GM18499 (cell line): ENCODE measurements at regions not wholly inside any gene's neighbourhood (a gene's known extent, or its start where the extent isn't known, plus 50 kb on each side); places are given as distances from the start of the nearest gene placed in this dataset.
"Not testable (repeated sequence)": the region's sequence is repeated elsewhere in the genome, so short reads cannot be mapped to it uniquely, and the experiment has no call there.

Experiments used
- ATAC-seq: cut with Tn5 transposase; IDR thresholded peaks from one replicate; pipeline ENCODE4 v1.9.1; 2021; ENCODE audit warnings: moderate number of reproducible peaks; ENCODE audit not compliant: insufficient read depth, unreplicated experiment

- no peak for ATAC-seq
Measured at GRCh38 chr5:109630093-109630492, 59.6 kb upstream of the MAN2A1 start.

GRCh38 chr5:109628591-109628990 is 61.1 kb upstream of the MAN2A1 start:
- no peak for ATAC-seq

GRCh38 chr5:109621266-109621665 is 68.5 kb upstream of the MAN2A1 start:
- not testable (repeated sequence) for ATAC-seq

- no peak for ATAC-seq
Measured at GRCh38 chr5:109620651-109621050, 69.1 kb upstream of the MAN2A1 start.

GRCh38 chr5:109619606-109620005 is 70.1 kb upstream of the MAN2A1 start:
- ATAC-seq: no peak

- ATAC-seq: no peak
Measured at GRCh38 chr5:109619021-109619460, 70.7 kb upstream of the MAN2A1 start.

- no peak for ATAC-seq
Measured at GRCh38 chr5:109614981-109615380, 74.7 kb upstream of the MAN2A1 start.

- ATAC-seq: no peak
Measured at GRCh38 chr5:109614301-109614700, 75.4 kb upstream of the MAN2A1 start.

- ATAC-seq: no peak
Measured at GRCh38 chr5:109612278-109612905, 77.3 kb upstream of the MAN2A1 start.

GRCh38 chr5:109611505-109611904 is 78.2 kb upstream of the MAN2A1 start:
- ATAC-seq: no peak

GRCh38 chr5:109611061-109611460 is 78.7 kb upstream of the MAN2A1 start:
- ATAC-seq: no peak

GRCh38 chr5:109610581-109610980 is 79.1 kb upstream of the MAN2A1 start:
- no peak for ATAC-seq

GRCh38 chr5:109605207-109605730 is 84.5 kb upstream of the MAN2A1 start:
- no peak for ATAC-seq

- no peak for ATAC-seq
Measured at GRCh38 chr5:109604758-109605157, 85.0 kb upstream of the MAN2A1 start.

GRCh38 chr5:109601736-109602135 is 88.0 kb upstream of the MAN2A1 start:
- ATAC-seq: no peak

GRCh38 chr5:109597893-109598292 is 91.8 kb upstream of the MAN2A1 start:
- ATAC-seq: no peak

- ATAC-seq: no peak
Measured at GRCh38 chr5:109594217-109594616, 95.5 kb upstream of the MAN2A1 start.

- no peak for ATAC-seq
Measured at GRCh38 chr5:109590799-109591198, 98.9 kb upstream of the MAN2A1 start.

GRCh38 chr5:109589986-109590385 is 99.7 kb upstream of the MAN2A1 start:
- ATAC-seq: no peak

GRCh38 chr5:109589239-109589638 is 100.5 kb upstream of the MAN2A1 start:
- no peak for ATAC-seq

- no peak for ATAC-seq
Measured at GRCh38 chr5:109588281-109589035, 101.3 kb upstream of the MAN2A1 start.
